ENCODE measurements at regions not wholly inside any gene's neighbourhood (a gene's known extent, or its start where the extent isn't known, plus 50 kb on each side); places are given as distances from the start of the nearest gene placed in this dataset.
A peak's percentile ranks its signal among the peaks of the same experiment; 100 is the strongest.

- Histone ChIP-seq H3K36me3 (no peaks in the 10 kb centered on the region), H3K4me3 (peak overlapping the region; percentile 23 to 49 (median 39)), H3K27ac (no peak overlapping the region), H3K4me1 (peaks cover 0 to 13% (median 0%) of the 10 kb centered on the region in 4 donors), H3K27me3 (peaks cover 14 to 25% of the 10 kb centered on the region in 2 donors), H3K9me3 (no peaks in the 10 kb centered on the region)
- WGBS (ENCODE audit: insufficient coverage, low coverage, low lambda C conversion rate, missing lambda C conversion rate): 0% methylated on average over 9 of the region's 88 CpGs
- intact Hi-C loops (cut with DNase I): no loop called here
- DNase-seq (peak; percentile 32 to 57 (median 44)), ATAC-seq (peak; percentile 67 to 73 (median 72))
- TF ChIP-seq, protein P1, sequence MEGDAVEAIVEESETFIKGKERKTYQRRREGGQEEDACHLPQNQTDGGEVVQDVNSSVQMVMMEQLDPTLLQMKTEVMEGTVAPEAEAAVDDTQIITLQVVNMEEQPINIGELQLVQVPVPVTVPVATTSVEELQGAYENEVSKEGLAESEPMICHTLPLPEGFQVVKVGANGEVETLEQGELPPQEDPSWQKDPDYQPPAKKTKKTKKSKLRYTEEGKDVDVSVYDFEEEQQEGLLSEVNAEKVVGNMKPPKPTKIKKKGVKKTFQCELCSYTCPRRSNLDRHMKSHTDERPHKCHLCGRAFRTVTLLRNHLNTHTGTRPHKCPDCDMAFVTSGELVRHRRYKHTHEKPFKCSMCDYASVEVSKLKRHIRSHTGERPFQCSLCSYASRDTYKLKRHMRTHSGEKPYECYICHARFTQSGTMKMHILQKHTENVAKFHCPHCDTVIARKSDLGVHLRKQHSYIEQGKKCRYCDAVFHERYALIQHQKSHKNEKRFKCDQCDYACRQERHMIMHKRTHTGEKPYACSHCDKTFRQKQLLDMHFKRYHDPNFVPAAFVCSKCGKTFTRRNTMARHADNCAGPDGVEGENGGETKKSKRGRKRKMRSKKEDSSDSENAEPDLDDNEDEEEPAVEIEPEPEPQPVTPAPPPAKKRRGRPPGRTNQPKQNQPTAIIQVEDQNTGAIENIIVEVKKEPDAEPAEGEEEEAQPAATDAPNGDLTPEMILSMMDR (IDR thresholded peaks at IDR 0.05): no peak
- TF ChIP-seq POLR2A (IDR thresholded peaks at IDR 0.05): no peak
Observed at GRCh38 chr9:21559402-21560280, 77.5 kb upstream of the IFNE start.

DNA sequence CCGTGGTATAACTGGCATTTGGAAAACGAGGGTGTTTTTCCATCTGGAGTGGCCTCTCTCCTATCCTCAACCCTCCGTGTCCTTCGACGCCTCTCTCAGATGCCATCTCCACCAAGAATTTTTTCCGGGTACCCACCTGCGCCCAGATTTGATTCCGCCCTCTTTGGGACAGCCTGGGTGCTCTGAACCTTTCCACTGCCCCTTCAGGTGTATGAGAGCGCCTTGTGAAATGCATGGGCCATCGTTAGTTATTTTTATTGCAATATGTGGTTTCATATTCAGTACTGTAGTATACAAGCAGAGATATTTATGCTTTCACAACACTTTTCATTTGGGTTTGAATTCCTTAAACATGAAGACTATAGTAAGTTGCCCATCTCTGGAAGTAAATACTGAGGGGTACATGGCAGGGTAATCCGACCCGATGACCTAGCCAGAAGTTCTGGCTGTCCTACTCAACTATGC, 78.2 kb upstream of the IFNE start:
- DNase-seq: no peak
- intact Hi-C loops (cut with DNase I): no loop called here
- WGBS (ENCODE audit: insufficient coverage, low coverage, low lambda C conversion rate, missing lambda C conversion rate): 18% methylated on average over 11 of the region's 12 CpGs
- Histone ChIP-seq H3K27me3 (peaks cover 14 to 25% of the 10 kb centered on the region in 2 donors), H3K36me3 (no peaks in the 10 kb centered on the region), H3K4me3 (no peak overlapping the region), H3K4me1 (peaks cover 0 to 13% (median 0%) of the 10 kb centered on the region in 4 donors), H3K9me3 (no peaks in the 10 kb centered on the region), H3K27ac (no peak overlapping the region)
- ATAC-seq: no peak
- TF ChIP-seq, protein P1 (IDR thresholded peaks at IDR 0.05): no peak
- no peak for TF ChIP-seq POLR2A (IDR thresholded peaks at IDR 0.05)

DNA sequence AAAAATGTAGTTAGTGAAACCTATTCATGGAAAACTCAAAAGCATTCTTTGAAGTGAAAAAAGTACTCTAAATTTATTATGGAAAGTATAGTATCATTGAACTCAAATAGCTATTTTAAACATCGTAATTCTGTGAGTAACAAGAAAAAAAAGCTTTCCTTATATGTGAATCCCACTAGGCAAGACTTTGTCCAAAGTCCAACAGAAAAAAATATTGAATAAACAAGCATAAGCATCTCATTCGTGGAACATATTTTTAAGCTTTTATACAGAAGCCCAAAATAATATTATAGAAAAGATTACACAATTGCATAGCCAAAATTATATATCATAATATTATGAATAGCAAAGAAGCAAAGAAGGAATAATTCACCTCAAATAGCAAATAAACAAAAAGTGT, 79.4 kb upstream of the IFNE start:
- no peak overlapping the region for H3K4me3 ChIP-seq
- intact Hi-C loops (cut with DNase I): no loop called here
- no peak overlapping the region for H3K27ac ChIP-seq
- no peaks in the 10 kb centered on the region for H3K36me3 ChIP-seq
- 36% methylated on average over 2 of the region's 2 CpGs for whole genome bisulfite sequencing (ENCODE audit: insufficient coverage, low coverage, low lambda C conversion rate, missing lambda C conversion rate)
- peaks cover 0 to 13% (median 0%) of the 10 kb centered on the region in 4 donors for H3K4me1 ChIP-seq
- H3K27me3 ChIP-seq: peaks cover 13 to 25% of the 10 kb centered on the region in 2 donors
- DNase-seq (no peak), ATAC-seq (no peak)
- no peak for TF ChIP-seq POLR2A (IDR thresholded peaks at IDR 0.05)
- TF ChIP-seq, protein P1 (IDR thresholded peaks at IDR 0.05): no peak
- no peaks in the 10 kb centered on the region for H3K9me3 ChIP-seq

DNA sequence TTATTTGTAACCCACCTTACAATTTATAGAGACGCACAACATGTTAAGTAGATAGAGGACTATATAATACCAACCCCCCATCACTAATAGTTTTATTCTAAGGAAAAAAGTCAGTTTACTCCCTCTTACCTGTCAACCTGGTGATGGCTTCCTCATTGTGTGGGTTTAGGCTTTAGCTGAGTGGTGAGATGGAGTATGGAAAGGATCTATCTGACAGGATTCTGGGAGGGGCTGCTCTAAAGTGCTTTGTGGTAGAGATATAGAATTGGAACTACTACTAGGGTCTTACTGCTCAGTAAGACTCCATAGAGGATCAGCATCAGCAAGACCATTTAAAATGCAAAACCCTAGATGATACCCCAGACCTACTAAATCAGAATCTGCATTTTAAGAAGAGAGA, 82.1 kb upstream of the IFNE start:
- WGBS (ENCODE audit: insufficient coverage, low coverage, low lambda C conversion rate, missing lambda C conversion rate): 56% methylated on average over 1 of the region's 1 CpG
- ATAC-seq (no peak), DNase-seq (no peak)
- H3K9me3 ChIP-seq: no peaks in the 10 kb centered on the region
- no peak overlapping the region for H3K4me3 ChIP-seq
- no peaks in the 10 kb centered on the region for H3K36me3 ChIP-seq
- H3K27me3 ChIP-seq: peaks cover 2 to 4% of the 10 kb centered on the region in 2 donors
- H3K27ac ChIP-seq: no peak overlapping the region
- peaks cover 0 to 6% (median 0%) of the 10 kb centered on the region in 4 donors for H3K4me1 ChIP-seq
- intact Hi-C loops (cut with DNase I): no loop called here
- no peak for TF ChIP-seq POLR2A (IDR thresholded peaks at IDR 0.05)
- TF ChIP-seq, protein P1 (IDR thresholded peaks at IDR 0.05): no peak
